ENCODE measurements at regions not wholly inside any gene's neighbourhood (a gene's known extent, or its start where the extent isn't known, plus 50 kb on each side); places are given as distances from the start of the nearest gene placed in this dataset.

- TF ChIP-seq TAF1 (IDR thresholded peaks at IDR 0.05; ENCODE audit: borderline replicate concordance, insufficient read depth, low read length) = no peak
- no peak for TF ChIP-seq POLR2AphosphoS5 (IDR thresholded peaks at IDR 0.05; ENCODE audit: low read depth, low read length)
- no peak for TF ChIP-seq REST (IDR thresholded peaks at IDR 0.05; ENCODE audit: insufficient read depth in 1 of 2, low read depth in 2 of 2, low read length in 2 of 2)
- no peak for TF ChIP-seq SIN3A (IDR thresholded peaks at IDR 0.05; ENCODE audit: borderline replicate concordance, insufficient read depth, low read length)
- no peak for TF ChIP-seq FOXP2 (optimal IDR thresholded peaks at IDR 0.05; ENCODE audit: borderline replicate concordance, extremely low read depth, extremely low read length, insufficient read depth)
Measured at GRCh38 chrX:123064053-123064452, 120.0 kb upstream of the GRIA3 start.

DNA sequence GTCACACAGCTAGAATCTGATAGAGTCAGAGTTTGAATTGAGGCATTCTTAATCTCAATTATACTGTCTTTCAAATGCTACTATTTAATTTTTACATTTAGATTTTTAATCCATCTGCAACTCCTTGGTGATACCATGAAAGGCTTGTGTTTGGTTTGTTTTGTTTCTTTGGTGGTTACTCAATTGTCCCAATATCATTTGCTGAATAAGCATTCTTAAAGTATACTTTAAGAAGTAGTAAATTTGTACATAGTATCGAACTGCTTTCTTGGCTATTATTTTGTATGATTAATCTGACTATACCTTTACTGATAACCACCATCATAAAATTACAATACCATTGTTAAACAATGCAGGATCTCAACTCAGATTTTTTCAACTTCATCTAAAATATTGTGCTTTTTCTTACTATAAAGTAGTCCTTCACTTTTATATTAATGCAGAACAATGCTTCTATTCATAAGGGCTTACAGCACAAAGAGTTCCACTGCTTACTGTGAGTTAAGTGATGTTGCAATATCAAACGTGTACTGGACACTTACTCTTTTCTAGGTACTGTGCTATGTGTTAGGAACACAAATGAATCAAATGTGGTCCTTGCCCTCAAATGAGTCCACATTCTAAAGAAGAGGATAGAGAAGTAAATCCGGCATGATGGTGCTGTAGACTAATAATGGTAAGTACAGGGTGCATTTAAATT is 111.2 kb upstream of the GRIA3 start:
- TF ChIP-seq FOXP2 (optimal IDR thresholded peaks at IDR 0.05; ENCODE audit: borderline replicate concordance, extremely low read depth, extremely low read length, insufficient read depth) (no peak), REST (IDR thresholded peaks at IDR 0.05; ENCODE audit: insufficient read depth in 1 of 2, low read depth in 2 of 2, low read length in 2 of 2) (no peak), POLR2AphosphoS5 (IDR thresholded peaks at IDR 0.05; ENCODE audit: low read depth, low read length) (no peak), TAF1 (IDR thresholded peaks at IDR 0.05; ENCODE audit: borderline replicate concordance, insufficient read depth, low read length) (no peak), SIN3A (IDR thresholded peaks at IDR 0.05; ENCODE audit: borderline replicate concordance, insufficient read depth, low read length) (no peak)

DNA sequence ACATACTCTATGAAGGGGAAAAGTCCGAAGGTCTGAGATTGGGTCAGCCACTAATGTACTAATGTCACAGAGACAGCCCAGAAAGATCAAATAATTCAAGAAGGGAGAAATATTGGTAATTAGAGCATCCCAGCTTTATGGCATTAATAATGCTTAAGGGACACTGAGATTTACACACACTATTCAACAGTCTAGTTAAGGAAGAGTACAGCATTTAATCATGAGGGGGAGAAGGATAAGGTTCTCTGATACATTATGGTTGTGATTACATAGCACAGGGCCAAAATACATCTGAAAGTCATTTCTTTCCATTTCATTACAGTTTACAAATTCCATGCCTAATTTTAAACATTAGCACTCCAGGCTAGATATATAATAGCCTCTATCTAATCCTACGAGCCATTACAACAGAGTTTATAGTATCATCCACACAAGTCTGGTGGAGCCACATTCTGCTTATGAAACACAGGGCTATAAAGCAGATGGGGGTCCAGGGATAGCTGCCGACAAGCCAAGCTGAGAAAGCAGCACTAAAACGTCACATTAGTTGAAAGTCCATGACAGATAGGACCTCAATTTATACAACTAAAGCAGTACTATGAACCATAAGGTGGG is 108.0 kb upstream of the GRIA3 start:
- no peak for TF ChIP-seq SIN3A (IDR thresholded peaks at IDR 0.05; ENCODE audit: borderline replicate concordance, insufficient read depth, low read length)
- no peak for TF ChIP-seq FOXP2 (optimal IDR thresholded peaks at IDR 0.05; ENCODE audit: borderline replicate concordance, extremely low read depth, extremely low read length, insufficient read depth)
- no peak for TF ChIP-seq TAF1 (IDR thresholded peaks at IDR 0.05; ENCODE audit: borderline replicate concordance, insufficient read depth, low read length)
- TF ChIP-seq REST (IDR thresholded peaks at IDR 0.05; ENCODE audit: insufficient read depth in 1 of 2, low read depth in 2 of 2, low read length in 2 of 2) = no peak
- TF ChIP-seq POLR2AphosphoS5 (IDR thresholded peaks at IDR 0.05; ENCODE audit: low read depth, low read length) = no peak

DNA sequence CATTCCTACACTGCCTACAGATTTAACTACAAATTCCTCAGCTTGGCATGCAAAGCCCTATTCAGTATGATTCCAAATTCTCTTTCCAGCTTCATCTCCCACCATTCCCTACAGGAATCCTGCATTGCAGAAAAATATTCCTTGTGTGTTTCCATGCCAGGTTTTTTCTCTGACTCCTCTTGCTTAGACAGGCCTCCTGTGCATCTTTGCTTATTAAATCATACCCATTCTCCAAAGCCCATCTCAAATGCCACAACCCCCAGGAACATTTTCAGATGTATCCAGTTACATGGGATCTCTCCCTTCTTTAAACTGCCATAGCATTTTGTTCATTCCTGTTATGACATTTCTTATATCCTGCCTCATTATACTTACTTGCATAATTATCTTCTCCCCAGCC is 106.4 kb upstream of the GRIA3 start:
- TF ChIP-seq FOXP2 (optimal IDR thresholded peaks at IDR 0.05; ENCODE audit: borderline replicate concordance, extremely low read depth, extremely low read length, insufficient read depth) = no peak
- TF ChIP-seq SIN3A (IDR thresholded peaks at IDR 0.05; ENCODE audit: borderline replicate concordance, insufficient read depth, low read length) = no peak
- no peak for TF ChIP-seq REST (IDR thresholded peaks at IDR 0.05; ENCODE audit: insufficient read depth in 1 of 2, low read depth in 2 of 2, low read length in 2 of 2)
- TF ChIP-seq POLR2AphosphoS5 (IDR thresholded peaks at IDR 0.05; ENCODE audit: low read depth, low read length) = no peak
- no peak for TF ChIP-seq TAF1 (IDR thresholded peaks at IDR 0.05; ENCODE audit: borderline replicate concordance, insufficient read depth, low read length)

Measured in PFSK-1 (cell line).